Stimulated activated CD8-positive, alpha-beta memory T cell treated with anti-CD3 and anti-CD28 coated beads, Interleukin-12 subunit alpha, Interleukin-12 subunit beta, amount 100 ng/mL, for 4 hours (primary cell): ENCODE measurements at regions not wholly inside any gene's neighbourhood (a gene's known extent, or its start where the extent isn't known, plus 50 kb on each side); places are given as distances from the start of the nearest gene placed in this dataset.
"Not testable (repeated sequence)": the region's sequence is repeated elsewhere in the genome, so short reads cannot be mapped to it uniquely, and the experiment has no call there.

Experiments used
- DNase-seq: peaks from one replicate; pipeline ENCODE4 v3.0.0-alpha.2; 2020; ENCODE audit warnings: low read depth

- no peak for DNase-seq
Observed at GRCh38 chr4:13762130-13762529, 134.6 kb upstream of the BOD1L1 start.

GRCh38 chr4:13763707-13764106, 136.2 kb upstream of the BOD1L1 start:
- DNase-seq, result no peak

- DNase-seq, result no peak
Observed at GRCh38 chr4:13765539-13765938, 138.0 kb upstream of the BOD1L1 start.

DNA sequence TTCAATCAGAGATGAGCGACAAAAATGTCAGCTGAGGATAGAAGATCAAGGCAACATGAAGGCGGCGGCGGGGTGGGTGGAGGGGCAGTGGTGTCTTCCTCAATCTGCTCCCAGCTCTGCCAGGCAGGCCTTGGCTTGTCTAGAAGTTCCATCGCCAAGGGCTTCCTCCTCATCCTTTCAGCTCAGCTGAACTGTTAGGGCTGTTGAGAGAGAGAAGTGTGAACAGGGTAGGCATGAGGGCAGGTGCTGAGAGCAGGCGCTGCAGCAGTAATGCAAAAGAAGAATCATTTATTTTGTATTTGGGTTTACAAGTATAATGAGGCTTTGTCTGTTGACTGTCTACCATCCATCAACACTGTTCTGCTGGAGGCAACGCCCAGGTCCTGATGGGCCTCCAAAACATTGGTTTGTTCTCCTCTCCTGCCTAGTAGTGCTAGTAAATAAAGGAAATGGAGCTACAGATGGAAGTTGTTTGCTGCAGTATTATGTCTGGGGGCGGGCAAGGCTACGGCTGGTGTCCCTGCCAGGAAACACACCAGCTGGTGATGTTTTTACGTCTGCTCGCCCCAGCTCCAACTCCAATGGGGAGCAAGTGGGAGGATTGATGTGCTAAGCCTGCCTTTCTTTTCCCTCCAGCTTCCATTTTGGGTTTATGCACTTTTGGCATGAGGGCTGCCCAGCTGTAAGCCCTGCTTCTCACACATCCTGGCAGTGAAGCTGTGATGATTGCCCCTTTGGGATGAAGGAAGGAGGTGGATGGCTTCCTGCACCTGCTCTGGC, 139.4 kb upstream of the BOD1L1 start:
- DNase-seq, result no peak

DNA sequence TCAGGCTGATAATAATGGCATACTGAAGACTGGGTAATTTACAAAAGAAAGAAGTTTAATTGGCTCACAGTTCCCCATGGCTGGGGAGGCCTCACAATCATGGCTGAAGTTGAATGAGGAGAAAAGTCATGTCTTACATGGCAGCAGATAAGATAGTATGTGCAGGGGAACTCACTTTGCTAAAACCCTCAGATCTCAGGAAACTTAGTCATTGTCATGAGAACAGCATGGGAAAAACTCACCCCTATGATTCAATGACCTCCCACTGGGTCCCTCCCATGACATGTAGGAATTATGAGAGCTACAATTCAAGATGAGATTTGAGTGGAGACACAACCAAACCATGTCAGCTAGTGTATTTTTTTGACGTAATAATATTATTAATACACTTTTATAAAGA, 149.8 kb upstream of the BOD1L1 start:
- DNase-seq, result no peak

DNA sequence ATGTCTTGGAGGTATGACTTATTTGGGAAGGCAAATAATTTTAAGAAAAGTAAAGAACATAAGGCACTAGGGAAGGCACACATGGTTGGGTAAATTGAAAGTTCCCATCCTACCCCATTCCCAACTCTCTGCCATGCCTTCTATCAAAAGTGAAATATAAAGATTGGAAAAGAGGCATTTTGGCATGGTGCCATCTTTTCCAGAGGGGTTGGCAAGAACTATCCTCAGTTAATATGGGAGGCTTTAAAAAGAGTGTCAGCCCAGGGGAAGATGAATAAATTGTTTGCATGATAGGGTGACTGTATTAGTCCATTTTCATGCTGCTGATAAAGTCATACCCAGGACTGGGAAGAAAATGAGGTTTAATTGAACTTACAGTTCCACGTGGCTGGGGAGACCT, 150.8 kb upstream of the BOD1L1 start:
- no peak for DNase-seq

GRCh38 chr4:13782231-13782630, 154.7 kb upstream of the BOD1L1 start:
- no peak for DNase-seq

DNA sequence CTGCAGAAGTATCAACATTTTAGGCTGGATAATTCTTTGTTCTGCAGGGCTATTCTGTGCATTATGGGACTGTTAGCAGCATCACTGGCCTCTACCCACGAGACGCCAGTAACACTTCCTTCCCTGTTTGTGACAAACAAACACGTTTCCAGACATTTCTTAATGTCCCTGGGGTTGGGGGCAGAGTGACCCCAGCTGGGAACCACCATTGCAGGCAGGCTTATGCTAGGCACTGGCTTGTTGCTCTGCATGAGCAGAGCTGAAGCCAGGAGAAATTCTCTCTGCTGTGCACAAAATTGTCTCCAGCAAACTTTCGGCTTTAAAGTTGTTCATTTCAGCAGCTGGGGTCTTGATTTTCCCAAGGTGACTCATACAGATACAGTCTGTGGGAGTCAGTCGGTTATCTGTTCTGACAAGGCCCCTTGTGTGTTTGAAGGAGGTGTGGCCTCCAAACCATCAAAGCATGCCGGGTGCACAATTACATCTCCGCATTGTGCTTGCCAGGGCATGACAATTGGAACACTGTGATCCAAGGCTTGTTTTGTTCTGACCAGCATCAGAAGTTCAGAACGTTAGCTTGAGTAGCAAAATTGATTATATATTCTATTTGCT, 156.4 kb upstream of the BOD1L1 start:
- DNase-seq, result no peak

GRCh38 chr4:13793020-13793710, 165.6 kb upstream of the BOD1L1 start:
- DNase-seq, result no peak

GRCh38 chr4:13794819-13795565, 167.5 kb upstream of the BOD1L1 start:
- no peak for DNase-seq

- no peak for DNase-seq
Observed at GRCh38 chr4:13797061-13797460, 169.5 kb upstream of the BOD1L1 start.

GRCh38 chr4:13815231-13815630, 187.7 kb upstream of the BOD1L1 start:
- no peak for DNase-seq

DNA sequence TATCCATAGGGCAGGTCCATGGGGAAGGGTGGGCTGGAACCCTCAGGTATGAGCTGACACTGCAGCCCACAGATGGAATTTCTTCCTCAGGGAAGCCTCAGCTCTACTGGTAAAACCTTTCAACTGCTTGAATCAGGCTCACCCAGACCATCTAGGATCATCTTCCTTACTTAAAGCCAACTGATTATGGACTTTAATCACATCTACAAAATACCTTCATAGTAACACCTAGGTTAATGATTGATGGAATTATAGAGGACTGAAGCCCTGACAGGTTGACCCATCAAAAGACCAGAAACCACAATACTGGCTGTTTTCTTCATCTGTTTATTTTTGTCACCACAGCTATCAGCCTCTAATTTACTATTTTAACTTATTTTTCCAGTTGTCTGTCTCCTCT, 188.9 kb upstream of the BOD1L1 start:
- DNase-seq, result no peak

GRCh38 chr4:13821522-13821921, 194.0 kb upstream of the BOD1L1 start:
- no peak for DNase-seq

DNA sequence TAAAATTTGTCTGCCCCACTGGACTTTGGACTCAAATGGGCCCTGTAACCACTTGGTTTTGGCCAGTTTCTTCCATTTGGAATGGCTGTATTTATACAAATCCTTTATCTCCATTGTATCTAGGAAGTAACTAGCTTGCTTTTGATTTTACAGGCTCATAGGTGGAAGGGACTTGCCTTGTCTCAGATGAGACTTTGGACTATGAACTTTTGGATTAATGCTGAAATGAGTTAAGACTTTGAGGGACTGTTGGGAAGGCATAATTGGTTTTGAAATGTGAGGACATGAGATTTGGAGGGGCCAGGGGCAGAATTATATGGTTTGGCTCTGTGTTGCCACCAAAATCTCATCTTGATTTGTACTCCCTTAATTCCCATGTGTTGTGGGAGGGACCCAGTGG, 198.3 kb upstream of the BOD1L1 start:
- not testable (repeated sequence) for DNase-seq

DNA sequence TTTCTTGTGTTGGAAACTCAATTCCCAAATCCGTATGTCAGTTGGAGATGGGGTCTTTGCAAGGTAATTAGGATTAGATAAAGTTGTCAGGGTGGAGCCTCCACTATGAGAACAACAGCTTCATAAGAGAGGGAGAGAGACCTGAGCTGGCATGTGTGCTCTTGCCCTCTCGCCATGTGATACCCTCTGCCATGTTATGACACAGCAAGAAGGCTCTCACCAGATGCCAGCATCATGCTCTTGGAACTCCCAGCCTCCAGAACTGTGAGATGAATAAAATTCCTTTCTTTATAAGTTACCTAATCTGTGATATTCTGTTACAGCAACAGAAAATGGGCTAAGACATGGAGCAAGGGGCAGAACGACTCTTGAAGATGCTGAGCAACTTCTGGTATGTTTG, 201.9 kb upstream of the BOD1L1 start:
- DNase-seq, result no peak

- no peak for DNase-seq
Observed at GRCh38 chr4:13830449-13830848, 202.9 kb upstream of the BOD1L1 start.

- DNase-seq, result no peak
Observed at GRCh38 chr4:13833171-13833804, 205.8 kb upstream of the BOD1L1 start.

DNA sequence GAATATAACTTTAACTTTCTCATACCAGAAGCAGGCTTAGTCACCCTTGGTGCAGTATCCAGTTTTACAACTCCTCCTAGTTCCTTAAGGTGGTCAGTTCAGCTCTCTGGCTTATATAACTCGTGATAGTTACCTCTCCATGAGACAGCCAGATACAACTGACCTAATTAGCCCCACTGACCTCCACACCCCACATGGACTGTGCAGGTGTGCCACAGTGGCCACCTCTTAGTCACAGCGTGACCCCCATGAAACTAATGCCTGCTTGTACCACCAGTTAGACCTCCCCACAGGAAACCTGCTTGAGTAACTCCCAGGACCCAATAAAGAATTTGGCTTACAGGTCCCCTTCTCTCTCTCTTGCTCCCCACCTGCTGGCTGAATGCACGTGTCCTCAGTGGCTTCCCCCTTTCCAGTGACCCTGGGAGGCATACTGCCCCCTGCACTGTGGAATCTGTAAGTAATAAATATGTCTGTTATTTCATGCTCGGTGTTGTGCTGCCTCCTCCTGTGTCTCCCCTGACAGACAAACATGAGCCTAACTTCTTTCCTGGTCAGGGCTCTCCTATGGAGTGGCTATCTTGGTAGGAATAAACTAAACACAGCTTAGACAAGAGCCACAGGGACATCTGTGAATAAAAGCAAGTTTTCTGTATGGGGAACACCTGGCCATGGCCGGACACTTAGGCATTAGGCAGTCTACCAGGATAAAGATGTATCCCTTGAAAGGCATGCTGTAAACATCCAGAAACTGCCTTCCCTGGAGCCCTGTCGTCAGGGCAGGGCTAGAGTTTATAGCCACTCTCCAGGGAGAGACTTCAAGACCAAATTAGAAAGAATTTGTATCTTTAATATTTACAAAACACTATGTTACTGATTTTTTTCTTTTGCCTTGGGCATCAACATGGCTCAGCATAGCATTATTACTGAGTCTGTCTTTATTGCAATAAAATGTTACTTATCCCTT, 209.7 kb upstream of the BOD1L1 start:
- no peak for DNase-seq

DNA sequence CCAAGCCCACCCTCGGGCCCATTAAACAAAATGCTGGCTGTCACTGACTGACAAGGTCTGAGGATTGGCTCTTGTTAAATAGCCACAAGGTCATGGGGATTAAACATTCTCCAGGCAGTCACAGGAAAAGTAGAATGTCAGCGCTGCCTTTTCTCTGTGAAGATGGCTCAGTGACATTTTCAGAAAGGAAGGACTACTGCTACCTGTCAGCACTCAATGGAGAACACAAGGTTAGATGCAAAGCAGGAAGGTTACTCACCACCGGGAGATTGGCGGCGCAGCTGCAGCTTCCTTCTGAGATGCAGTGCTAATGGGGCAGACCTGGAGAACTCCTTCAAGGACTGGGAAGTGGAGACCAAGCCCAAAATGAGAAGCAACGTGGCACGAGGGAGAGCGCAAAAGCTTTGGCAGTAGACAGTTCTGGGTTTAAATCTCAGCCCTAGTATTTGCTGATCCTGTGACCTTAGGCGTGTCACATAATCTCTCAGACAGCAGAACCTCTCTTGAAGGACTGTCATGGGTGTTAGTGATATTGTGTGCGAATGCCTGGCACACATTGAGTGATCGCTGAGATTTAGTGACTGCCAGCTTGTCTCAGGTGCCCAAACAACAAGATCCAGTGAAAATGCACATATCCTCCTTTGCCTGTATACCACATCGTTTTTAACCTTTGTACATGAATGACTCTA, 213.1 kb upstream of the BOD1L1 start:
- no peak for DNase-seq
